ENCODE measurements at regions not wholly inside any gene's neighbourhood (a gene's known extent, or its start where the extent isn't known, plus 50 kb on each side); places are given as distances from the start of the nearest gene placed in this dataset.

DNA sequence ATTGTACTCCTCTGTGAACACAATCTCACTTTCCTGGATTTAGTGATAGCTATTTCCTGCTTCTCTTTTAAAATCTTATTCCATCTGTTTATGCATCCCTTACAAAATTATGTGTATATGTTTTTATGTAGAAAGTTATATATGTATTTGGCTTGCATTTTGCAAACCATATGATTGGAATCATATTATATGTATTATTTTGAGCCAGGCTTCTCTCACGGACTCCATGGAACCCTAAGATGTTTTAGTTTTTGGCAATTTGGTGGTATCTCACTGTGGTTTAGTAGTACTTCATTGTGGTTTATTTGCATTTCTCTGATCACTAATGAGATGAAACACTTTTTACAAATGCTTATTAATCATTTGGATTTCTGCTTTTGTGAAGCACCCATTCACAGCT, 507.3 kb upstream of the KIRREL3 start:
- Histone ChIP-seq H3K4me3 (no peak overlapping the region), H3K27me3 (no peaks in the 10 kb centered on the region), H3K36me3 (no peaks in the 10 kb centered on the region), H3K27ac (no peak overlapping the region), H3K4me1 (no peaks in the 10 kb centered on the region), H3K9me3 (no peaks in the 10 kb centered on the region)
- intact Hi-C loops (cut with DNase I; ENCODE audit: low total_unique reads): no loop called here
- DNase-seq: no peak
- no peak for TF ChIP-seq CTCF (IDR thresholded peaks at IDR 0.05)
- TF ChIP-seq POLR2A (IDR thresholded peaks at IDR 0.05): no peak

- TF ChIP-seq CTCF (IDR thresholded peaks at IDR 0.05) (no peak), POLR2A (IDR thresholded peaks at IDR 0.05) (no peak)
- intact Hi-C loops (cut with DNase I; ENCODE audit: low total_unique reads): no loop called here
- Histone ChIP-seq H3K9me3 (no peaks in the 10 kb centered on the region), H3K27ac (no peak overlapping the region), H3K4me3 (no peak overlapping the region), H3K36me3 (no peaks in the 10 kb centered on the region), H3K27me3 (no peaks in the 10 kb centered on the region), H3K4me1 (no peaks in the 10 kb centered on the region)
- no peak for DNase-seq
Observed at GRCh38 chr11:127506647-127507046, 506.1 kb upstream of the KIRREL3 start.

GRCh38 chr11:127506126-127506525, 505.6 kb upstream of the KIRREL3 start:
- no peak for DNase-seq
- intact Hi-C loops (cut with DNase I; ENCODE audit: low total_unique reads): no loop called here
- Histone ChIP-seq H3K27ac (no peak overlapping the region), H3K27me3 (no peaks in the 10 kb centered on the region), H3K36me3 (no peaks in the 10 kb centered on the region), H3K9me3 (no peaks in the 10 kb centered on the region), H3K4me3 (no peak overlapping the region), H3K4me1 (no peaks in the 10 kb centered on the region)
- TF ChIP-seq CTCF (IDR thresholded peaks at IDR 0.05) (no peak), POLR2A (IDR thresholded peaks at IDR 0.05) (no peak)

- TF ChIP-seq POLR2A (IDR thresholded peaks at IDR 0.05): no peak
- H3K4me3 ChIP-seq: no peak overlapping the region
- no peaks in the 10 kb centered on the region for H3K36me3 ChIP-seq
- H3K27me3 ChIP-seq: no peaks in the 10 kb centered on the region
- DNase-seq: no peak
- no peaks in the 10 kb centered on the region for H3K9me3 ChIP-seq
- no peak overlapping the region for H3K27ac ChIP-seq
- no peaks in the 10 kb centered on the region for H3K4me1 ChIP-seq
- intact Hi-C loops (cut with DNase I; ENCODE audit: low total_unique reads): no loop called here
Observed at GRCh38 chr11:127496165-127496564, 495.6 kb upstream of the KIRREL3 start.

DNA sequence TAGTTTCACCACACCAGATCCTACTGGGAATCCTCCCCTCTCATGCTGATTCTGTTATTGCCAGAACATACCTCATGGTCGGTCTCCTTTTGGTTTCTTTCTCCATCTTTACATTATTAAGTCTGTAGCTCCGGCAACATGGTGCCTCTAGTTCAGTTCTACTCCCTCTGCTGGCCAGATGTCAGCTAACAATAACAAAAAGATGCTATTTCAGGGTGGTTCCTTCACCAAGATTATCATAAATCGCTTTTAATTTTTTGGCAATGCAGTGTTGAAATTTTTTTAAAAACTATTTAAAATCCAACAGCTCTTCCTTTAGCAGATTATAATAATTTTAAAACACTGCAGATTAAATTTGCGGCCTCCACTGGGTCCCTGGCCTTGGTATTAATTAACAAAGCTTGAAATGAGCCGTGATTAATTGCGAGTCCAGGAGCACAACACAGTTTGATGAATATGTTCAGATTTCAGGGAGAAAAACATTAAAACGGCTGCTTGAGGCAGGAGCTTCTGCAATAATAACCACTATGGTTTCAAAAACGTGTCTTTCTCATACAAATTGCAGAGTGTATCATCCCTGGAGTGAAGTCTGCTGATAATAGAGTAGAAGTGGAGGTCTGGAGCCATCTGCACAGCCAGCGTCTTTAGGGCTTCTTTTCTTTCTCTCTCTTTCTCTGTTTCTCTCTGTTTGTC, 492.9 kb upstream of the KIRREL3 start:
- Histone ChIP-seq H3K4me3 (no peak overlapping the region), H3K4me1 (no peaks in the 10 kb centered on the region), H3K9me3 (no peaks in the 10 kb centered on the region), H3K36me3 (no peaks in the 10 kb centered on the region), H3K27ac (no peak overlapping the region), H3K27me3 (no peaks in the 10 kb centered on the region)
- TF ChIP-seq CTCF (IDR thresholded peaks at IDR 0.05): no peak
- TF ChIP-seq POLR2A (IDR thresholded peaks at IDR 0.05): no peak
- DNase-seq: no peak
- intact Hi-C loops (cut with DNase I; ENCODE audit: low total_unique reads): no loop called here

DNA sequence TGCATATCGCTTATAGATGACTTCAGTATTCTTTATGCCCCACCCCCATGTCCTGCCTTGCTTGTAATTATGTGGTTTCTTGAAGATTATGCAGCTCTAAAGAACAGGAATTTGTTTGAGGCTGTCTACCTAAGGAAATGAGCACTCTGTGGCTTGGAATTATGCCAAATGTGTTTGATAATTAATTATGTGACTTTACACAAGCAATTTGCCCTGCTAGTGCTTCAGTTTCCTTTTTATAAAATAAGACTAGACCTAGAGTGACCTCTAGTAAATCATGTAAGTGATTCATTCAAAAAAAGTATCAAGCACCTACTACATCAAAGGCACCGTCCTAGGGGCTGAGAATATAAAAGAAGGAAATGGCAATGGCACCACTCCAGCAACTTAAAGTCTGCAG, 491.5 kb upstream of the KIRREL3 start:
- DNase-seq: peak in 1 of 2 donors; percentile 23
- intact Hi-C loops (cut with DNase I; ENCODE audit: low total_unique reads): no loop called here
- peak overlapping the region in 1 of 2 donors; percentile 41 for H3K27ac ChIP-seq

More for the DNA sequence above, 491.5 kb upstream of the KIRREL3 start:
- Histone ChIP-seq H3K9me3 (no peaks in the 10 kb centered on the region), H3K27me3 (no peaks in the 10 kb centered on the region), H3K36me3 (no peaks in the 10 kb centered on the region), H3K4me3 (no peak overlapping the region), H3K4me1 (no peaks in the 10 kb centered on the region)
- TF ChIP-seq POLR2A (IDR thresholded peaks at IDR 0.05) (no peak), CTCF (IDR thresholded peaks at IDR 0.05) (no peak)

Measured in uterus (tissue), 3 donors.